Cardiac septum (tissue), 1 donor: ENCODE measurements at regions not wholly inside any gene's neighbourhood (a gene's known extent, or its start where the extent isn't known, plus 50 kb on each side); places are given as distances from the start of the nearest gene placed in this dataset.

Experiments
- DNase-seq: peaks from one replicate; pipeline ENCODE4 v3.0.0-alpha.2; 2020; ENCODE audit warnings: low spot score
- intact Hi-C: fragments of 100-400 bp; cut with DNase I; formaldehyde crosslinking; loops from one replicate; pipeline ENCODE4 v1.14.0; 2022
- donor health status: DM: no; HTN: no; CAD: no.

- intact Hi-C loops: no loop called here
- peak; percentile 29 for DNase-seq
Measured at GRCh38 chr6:169943241-169944060, 192.0 kb downstream of the ERMARD start.

- intact Hi-C loops: no loop called here
- no peak for DNase-seq
Measured at GRCh38 chr6:169942173-169942572, 190.8 kb downstream of the ERMARD start.

GRCh38 chr6:169940481-169941271, 189.3 kb downstream of the ERMARD start:
- intact Hi-C loops: no loop called here
- DNase-seq: peak; percentile 68

- peak; percentile 70 for DNase-seq
- intact Hi-C loops: no loop called here
Measured at GRCh38 chr6:169939554-169940164, 188.2 kb downstream of the ERMARD start.

DNA sequence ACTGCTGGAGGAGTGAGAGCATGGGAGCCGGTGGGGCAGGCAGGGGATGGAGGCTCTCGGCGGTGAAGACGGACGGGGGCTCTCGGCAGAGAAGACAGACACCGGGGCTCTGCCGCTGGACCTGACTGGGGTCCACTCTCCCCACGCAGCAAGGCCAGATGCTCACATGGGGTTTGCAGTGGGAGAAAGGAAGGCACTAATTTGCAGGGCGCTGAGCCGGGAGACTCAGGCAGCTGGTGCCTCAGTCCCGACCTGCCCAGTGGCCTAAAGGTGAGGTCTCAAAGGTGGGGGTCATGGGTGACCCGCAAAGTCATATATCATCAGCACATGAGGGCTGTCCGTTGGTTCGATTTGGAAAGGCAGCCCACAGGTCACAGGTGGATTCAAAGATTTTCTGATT, 187.3 kb downstream of the ERMARD start:
- intact Hi-C loops: no loop called here
- DNase-seq: peak; percentile 71

GRCh38 chr6:169938262-169938701, 186.9 kb downstream of the ERMARD start:
- intact Hi-C loops: no loop called here
- no peak for DNase-seq

DNA sequence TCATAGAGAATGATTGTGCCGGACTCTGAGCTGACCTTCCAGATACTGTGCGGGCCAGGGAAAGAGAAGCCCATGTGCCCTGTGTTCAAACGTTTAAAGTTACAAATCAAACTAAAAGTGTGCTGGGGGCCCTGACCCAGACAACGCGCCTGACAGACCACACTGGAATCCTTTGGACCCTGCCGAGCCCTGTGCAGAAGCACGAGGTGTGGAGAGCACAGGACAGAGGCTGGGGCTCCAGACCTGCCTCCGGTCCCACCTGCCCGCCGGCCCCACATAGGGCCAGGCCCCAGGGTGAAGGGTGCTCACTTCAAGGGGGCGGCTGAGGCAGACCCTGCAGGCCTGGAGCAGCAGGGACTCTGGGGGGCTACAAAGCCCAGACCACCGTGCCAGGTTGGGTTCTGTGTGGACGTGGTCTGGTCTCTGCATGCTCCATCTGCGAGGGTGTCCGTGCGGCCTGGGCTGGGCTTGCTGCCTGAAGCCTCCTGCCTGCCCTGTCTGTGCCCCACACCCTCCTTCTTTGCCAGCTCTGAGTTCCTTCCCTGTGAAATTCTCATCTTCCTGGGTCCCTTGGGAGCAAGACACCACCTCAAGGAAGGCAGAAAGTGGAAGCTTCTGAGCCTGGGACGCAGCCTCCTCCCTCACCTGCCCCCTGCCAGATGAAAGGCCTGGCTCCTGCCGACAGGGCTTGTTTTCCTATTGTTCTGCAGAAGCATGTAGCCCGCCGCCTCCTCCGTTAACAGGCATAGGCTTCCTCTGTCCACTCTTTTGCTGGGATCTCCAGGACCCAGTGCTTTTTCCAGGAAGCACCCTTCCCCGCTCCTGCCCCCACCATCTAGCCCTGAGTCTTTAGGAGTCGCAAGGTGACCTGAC, 186.2 kb downstream of the ERMARD start:
- intact Hi-C loops: no loop called here
- peak; percentile 68 for DNase-seq

GRCh38 chr6:169936355-169936975, 185.0 kb downstream of the ERMARD start:
- DNase-seq: peak; percentile 74
- intact Hi-C loops: no loop called here

DNA sequence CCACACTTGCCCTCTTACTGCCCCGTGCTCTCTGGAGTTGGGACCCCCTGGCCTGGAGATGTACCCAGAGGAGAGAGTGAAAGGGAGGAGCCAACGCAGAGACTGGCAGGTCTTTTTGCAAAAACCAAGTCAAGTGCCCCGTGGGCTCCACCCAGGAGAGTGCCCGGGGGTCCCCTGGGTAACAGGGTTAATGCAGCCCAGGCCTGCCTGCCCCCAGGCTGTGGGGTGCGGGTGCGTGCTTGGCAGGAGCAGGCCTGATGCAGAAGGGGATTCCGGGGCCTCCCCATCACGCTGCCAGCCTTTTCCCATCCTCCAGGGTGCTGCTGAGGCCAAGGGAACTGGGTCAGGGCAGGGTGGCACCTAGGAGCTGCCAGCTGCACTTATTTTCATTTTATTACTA, 184.4 kb downstream of the ERMARD start:
- intact Hi-C loops: no loop called here
- DNase-seq: peak; percentile 60

GRCh38 chr6:169935348-169935718, 183.9 kb downstream of the ERMARD start:
- DNase-seq: no peak

GRCh38 chr6:169934699-169935347, 183.4 kb downstream of the ERMARD start:
- intact Hi-C loops: no loop called here
- no peak for DNase-seq

More at GRCh38 chr6:169935348-169935718, 183.9 kb downstream of the ERMARD start:
- intact Hi-C loops: no loop called here

GRCh38 chr6:169933839-169934698, 182.6 kb downstream of the ERMARD start:
- no peak for DNase-seq
- intact Hi-C loops: no loop called here

DNA sequence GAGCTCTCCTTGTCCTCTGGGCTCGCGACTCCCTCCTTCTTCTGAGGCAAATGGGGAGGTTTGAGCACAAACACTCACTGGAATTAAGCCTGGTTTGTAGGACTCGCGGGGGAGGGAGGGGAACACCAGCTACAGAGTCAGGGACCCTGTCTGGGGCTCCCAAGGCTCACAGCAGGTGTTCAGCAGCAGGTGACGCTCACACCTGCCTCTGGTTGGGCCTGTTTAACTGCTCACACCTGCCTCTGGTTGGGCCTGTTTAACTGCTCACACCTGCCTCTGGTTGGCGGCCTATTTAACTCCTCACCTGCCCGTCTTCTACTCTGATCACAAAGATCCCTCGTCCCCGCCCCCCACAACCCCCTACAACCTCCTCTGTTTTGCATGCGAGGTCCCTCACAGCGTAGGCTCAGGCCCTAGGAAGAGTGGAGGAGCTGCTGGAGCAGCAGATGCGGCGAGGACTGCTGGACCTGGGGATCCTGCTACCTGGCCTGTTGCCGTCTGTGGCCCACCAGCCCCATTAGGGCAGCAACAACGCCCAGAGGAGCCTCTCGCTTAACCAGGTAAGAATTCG, 181.9 kb downstream of the ERMARD start:
- no peak for DNase-seq
- intact Hi-C loops: no loop called here

DNA sequence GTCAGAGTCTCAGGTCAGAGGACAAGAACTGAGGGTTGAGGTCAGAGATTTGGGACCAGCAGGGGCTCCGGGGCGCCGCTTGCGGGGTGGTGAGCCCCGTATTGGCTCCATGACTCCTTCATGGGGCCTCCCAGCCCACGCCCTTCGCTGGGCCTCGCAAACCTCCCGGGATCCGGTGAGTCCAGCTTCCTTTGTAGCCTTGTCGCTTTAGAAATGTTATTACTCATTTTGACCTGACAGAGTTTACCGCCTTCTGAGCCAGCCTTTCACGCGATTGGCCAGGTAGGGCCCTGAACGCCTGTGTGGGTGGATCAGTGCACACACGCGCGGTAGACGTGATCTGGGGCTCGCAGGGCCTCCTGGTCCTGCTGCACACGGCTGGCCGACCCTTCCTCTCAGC, 181.1 kb downstream of the ERMARD start:
- intact Hi-C loops: no loop called here
- DNase-seq: no peak

DNA sequence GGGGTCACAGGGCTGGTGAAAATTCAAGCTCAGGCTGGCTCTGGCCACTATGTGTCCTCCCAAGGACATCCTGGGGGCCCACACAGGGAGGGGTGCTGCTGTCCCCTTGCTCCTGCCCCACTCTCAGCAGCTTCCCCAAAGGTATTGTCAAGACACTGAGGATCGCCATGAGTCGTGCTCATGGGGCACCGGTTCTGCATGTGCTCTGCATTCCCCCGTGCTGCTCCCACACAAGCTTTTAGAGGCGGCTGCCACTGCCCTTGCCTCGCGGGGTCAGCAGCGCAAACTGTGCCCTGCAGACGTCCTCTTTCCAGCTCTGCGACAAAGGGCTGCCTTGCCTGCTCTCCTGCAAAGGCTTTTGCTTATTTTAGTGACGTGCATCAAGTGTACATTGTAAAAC, 179.8 kb downstream of the ERMARD start:
- intact Hi-C loops: no loop called here
- no peak for DNase-seq

- DNase-seq: no peak
- intact Hi-C loops: no loop called here
Measured at GRCh38 chr6:169930799-169931198, 179.4 kb downstream of the ERMARD start.

GRCh38 chr6:169927711-169928110, 176.3 kb downstream of the ERMARD start:
- no peak for DNase-seq
- intact Hi-C loops: no loop called here
